GM18498 (cell line): ENCODE measurements at regions not wholly inside any gene's neighbourhood (a gene's known extent, or its start where the extent isn't known, plus 50 kb on each side); places are given as distances from the start of the nearest gene placed in this dataset.

Experiments used
- ATAC-seq: cut with Tn5 transposase; IDR thresholded peaks from one replicate; pipeline ENCODE4 v1.9.1; 2021; ENCODE audit warnings: mild to moderate bottlenecking, moderate library complexity; ENCODE audit not compliant: unreplicated experiment

- ATAC-seq: no peak
These were observed 190.4 kb downstream of the SALL1 start for GRCh38 chr16:50960517-50961202.

- no peak for ATAC-seq
These were observed 194.0 kb downstream of the SALL1 start for GRCh38 chr16:50957056-50957455.

DNA sequence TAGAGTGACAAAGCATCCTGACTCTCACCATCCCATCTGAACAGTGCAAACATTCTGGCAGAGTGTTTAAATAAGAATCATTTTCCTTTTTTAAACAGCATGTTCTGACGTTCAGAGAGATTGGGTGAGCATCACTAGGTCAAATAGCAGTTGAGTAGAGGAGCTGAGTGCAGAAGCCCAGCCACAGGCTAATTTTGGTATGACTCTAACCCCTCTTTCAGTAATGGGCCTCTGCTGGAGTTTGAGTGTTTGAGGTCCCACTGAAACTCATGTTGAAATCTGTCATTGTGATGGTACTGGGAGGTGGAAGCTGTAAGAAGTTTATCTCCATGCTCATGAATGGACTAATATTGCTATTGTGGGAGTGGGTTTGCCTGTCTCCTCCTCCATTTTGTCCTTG, 194.4 kb downstream of the SALL1 start:
- no peak for ATAC-seq

- ATAC-seq: no peak
These were observed 195.8 kb downstream of the SALL1 start for GRCh38 chr16:50955311-50955710.

GRCh38 chr16:50954469-50954868, 196.6 kb downstream of the SALL1 start:
- ATAC-seq: no peak

DNA sequence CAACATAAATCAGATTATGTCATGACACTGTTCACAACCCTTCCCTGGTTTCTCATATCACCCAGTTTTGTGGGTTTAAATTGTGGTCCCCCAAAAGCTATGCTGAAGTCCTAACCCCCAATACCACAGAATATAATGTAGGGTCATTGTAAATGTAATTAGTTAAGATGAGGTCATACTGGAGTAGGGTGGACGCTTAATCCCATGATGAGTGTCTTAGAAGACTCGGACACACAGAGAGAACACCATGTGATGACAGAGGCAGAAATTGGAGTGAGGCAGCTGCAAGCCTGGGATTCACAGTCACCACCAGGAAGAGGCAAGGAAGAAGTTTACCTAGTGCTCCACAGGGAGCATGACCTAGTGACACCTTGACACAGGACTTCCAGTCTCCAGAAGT, 197.8 kb downstream of the SALL1 start:
- ATAC-seq: no peak

GRCh38 chr16:50950955-50951354, 200.1 kb downstream of the SALL1 start:
- no peak for ATAC-seq

GRCh38 chr16:50948268-50948930, 202.7 kb downstream of the SALL1 start:
- ATAC-seq: no peak

DNA sequence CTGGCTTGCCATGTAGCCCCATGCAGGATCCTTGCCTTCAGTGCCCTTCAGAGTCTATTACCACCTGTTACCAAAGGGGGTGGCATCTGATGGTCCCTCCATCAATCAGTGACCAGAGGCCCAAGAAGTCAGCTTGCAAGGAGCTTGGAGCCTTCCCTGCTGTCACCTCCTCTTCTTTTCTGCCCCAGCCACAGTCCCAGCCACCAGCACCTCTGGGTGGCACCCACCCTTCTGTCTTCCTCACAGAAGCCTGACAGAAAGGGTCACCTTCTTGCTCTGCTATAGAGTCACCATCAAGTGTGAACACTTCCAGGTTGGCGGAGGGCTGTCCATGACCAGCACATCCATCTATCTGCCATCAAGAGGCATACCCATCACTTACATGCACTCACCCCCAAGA, 203.2 kb downstream of the SALL1 start:
- ATAC-seq: no peak

- no peak for ATAC-seq
These were observed 204.5 kb downstream of the SALL1 start for GRCh38 chr16:50946606-50947005.

- no peak for ATAC-seq
These were observed 204.2 kb downstream of the CYLD start for GRCh38 chr16:50946098-50946497.

DNA sequence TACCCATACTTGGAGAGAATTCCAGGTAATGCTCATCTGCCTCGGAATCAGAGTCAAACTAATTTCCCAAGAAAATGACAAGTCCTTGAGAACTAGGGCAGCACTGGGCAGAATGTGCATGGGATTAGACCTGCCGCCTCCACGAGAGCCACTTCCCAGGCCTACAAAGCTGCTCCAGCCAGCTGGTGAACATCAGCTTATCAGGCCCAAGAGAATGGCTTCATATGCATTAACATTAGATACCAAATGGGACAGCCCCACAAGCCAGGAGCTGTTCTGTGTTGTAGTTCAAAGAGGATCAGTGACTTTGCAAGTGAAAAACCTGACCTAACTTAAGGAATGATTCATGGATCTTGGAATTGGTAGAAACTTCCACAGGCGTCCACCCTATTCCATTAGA, 203.3 kb downstream of the CYLD start:
- ATAC-seq: no peak

- no peak for ATAC-seq
These were observed 202.6 kb downstream of the CYLD start for GRCh38 chr16:50944436-50944835.

DNA sequence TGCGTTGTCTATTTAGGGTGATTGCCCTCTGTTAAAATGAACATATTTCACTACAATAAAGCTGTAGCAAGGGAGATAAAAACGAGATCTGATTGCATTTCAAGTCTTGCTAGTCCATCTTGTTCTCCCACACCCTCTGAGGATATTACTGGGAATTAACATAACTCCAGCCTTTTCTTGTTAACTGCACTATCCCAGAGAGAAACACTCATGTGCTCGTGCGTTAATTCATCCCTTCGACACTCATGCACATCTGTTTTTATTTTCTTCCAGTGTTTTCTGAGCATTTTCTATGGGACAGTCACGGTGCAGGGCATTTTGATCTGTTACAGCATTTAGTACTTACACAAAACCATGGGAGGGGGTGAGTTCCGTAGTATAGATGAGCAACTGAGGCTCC, 202.1 kb downstream of the CYLD start:
- ATAC-seq: no peak

DNA sequence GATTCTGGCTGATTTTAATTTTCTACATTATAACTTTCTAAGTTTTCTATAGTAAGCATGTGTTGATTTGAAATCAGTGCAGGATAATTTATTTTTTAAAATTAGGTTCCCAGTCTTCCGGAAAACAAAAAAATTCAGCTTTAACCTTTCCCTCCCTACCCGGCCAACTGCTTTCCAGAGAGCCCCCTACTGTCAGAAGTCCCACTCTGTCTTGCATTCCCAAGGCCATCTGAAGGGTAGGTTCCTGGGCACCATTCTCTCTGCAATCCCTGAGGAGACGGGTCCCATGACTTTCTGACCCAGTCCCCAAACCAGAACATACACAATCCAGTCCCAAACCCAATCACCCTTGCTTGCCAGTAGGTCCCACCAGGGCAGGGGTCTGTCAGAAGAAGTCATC, 200.3 kb downstream of the CYLD start:
- no peak for ATAC-seq

DNA sequence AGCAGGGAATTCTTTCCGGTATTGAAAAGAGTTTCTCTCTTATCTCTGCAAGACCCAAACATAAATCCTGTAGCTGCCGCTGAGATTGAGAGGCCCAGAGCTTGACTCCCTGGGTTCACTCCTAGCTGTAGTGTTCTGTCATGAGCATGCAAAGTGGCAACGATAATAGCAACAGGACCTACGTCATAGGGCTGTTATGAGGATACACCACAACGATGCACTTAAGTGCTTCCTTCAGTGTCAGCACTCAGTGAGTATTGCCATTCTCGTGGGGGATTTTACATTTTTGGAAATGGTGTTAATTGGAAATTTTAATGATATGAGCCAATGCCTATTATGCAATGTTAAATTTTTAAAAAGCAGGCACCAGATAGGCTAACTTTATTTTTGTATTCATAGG, 199.8 kb downstream of the CYLD start:
- ATAC-seq: no peak

- ATAC-seq: no peak
These were observed 198.5 kb downstream of the CYLD start for GRCh38 chr16:50940275-50940854.

DNA sequence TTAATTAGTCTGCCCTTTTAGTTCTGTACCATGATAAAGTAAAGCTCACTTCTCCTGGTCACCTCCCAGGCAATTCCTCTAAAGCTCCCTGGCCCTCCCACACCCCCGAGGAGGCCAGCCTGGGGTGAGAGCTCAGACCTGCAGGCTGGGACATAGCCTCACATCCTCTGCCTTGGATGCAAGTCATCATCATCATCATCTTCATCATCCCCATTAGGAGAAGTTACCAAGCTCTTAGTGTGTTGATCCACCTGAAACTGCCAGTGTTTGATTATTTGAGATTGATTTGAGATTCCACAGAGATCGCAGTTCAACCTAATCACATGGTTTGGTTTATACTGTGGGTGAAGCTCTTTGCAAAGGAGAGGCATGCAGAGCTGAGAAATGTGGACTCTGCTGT, 197.5 kb downstream of the CYLD start:
- ATAC-seq: no peak

- ATAC-seq: no peak
These were observed 197.0 kb downstream of the CYLD start for GRCh38 chr16:50938932-50939331.

DNA sequence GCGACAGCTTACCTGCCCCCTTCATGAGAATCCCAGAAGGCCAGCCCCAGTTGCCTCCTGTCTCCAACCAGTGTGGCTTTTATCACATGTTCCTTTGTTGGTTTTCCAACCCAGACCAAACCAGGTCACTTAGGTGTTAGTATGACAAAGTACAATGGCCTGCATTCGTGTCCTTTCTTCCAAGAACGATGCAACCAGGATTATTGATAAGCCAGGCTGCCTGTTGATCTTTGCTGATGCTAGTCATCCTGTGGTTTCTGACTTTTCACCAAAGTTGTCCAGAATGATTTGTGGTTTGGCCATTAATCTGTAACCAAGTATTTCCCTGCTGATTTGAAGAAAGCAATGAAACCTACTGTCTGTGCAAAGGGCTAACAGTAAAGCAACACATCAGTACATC, 191.4 kb downstream of the CYLD start:
- ATAC-seq: no peak

GRCh38 chr16:50932348-50932935, 190.6 kb downstream of the CYLD start:
- no peak for ATAC-seq

- no peak for ATAC-seq
These were observed 186.2 kb downstream of the CYLD start for GRCh38 chr16:50928065-50928464.
